ENCODE measurements at regions not wholly inside any gene's neighbourhood (a gene's known extent, or its start where the extent isn't known, plus 50 kb on each side); places are given as distances from the start of the nearest gene placed in this dataset.

GRCh38 chr7:27392477-27392876 is 149.9 kb downstream of the EVX1 start:
- H3K4me1 Mint-ChIP-seq = peaks cover 33% of the 10 kb centered on the region
- no peak for DNase-seq
- no peak overlapping the region for H3K27ac Mint-ChIP-seq
- no peak overlapping the region for H3K4me3 Mint-ChIP-seq
- TF ChIP-seq CTCF (IDR thresholded peaks at IDR 0.05) = no peak
- H3K36me3 Mint-ChIP-seq (ENCODE audit: low read depth) = no peaks in the 10 kb centered on the region
- H3K27me3 Mint-ChIP-seq (ENCODE audit: low read depth, poor library complexity) = peaks cover 21% of the 10 kb centered on the region
- peaks cover 15% of the 10 kb centered on the region for H3K9me3 Mint-ChIP-seq

DNA sequence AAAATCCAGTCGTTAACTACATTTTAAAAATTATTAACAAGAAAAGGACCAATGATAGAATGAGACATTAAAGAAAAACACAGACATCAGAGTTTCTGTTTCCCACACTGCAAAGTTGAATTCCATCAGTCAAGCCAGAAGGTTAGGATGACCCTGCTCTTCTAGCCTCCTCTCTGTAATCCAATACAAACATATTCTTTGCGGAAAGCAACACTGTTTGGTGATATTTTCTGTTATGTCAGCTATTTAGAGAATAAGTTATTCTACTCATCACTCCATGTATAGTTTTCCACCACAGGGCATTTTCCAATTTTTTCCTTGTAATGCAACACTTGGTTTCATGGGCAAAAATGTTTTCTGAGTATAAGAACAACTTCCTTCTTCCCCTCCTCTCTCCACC is 152.3 kb downstream of the EVX1 start:
- Mint-ChIP-seq H3K36me3 (ENCODE audit: low read depth) (no peaks in the 10 kb centered on the region), H3K27ac (no peak overlapping the region), H3K9me3 (peaks cover 15% of the 10 kb centered on the region), H3K4me1 (peaks cover 29% of the 10 kb centered on the region), H3K4me3 (no peak overlapping the region), H3K27me3 (ENCODE audit: low read depth, poor library complexity) (peaks cover 21% of the 10 kb centered on the region)
- TF ChIP-seq CTCF (IDR thresholded peaks at IDR 0.05) = no peak
- no peak for DNase-seq

DNA sequence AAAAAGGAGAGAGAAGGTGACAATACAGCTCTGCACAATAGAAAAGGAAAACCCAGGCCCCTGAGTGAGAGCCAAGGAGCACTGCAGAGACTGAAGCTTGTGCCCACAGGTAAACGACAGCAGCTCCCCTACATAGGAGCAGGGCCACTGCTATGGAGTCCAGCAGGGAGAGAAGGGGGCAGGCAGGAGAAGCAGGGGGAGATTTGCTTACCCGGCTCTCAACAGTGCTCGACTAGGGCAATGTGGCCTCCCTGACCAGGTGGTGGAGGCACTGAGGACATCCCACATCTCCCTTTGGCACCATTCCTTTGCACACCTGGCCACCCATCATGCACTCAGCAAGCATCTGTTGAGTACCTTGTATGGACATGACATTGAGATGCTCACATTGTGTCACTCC is 153.0 kb downstream of the EVX1 start:
- Mint-ChIP-seq H3K4me3 (no peak overlapping the region), H3K27me3 (ENCODE audit: low read depth, poor library complexity) (peaks cover 21% of the 10 kb centered on the region), H3K4me1 (peaks cover 33% of the 10 kb centered on the region), H3K27ac (no peak overlapping the region), H3K9me3 (peaks cover 15% of the 10 kb centered on the region), H3K36me3 (ENCODE audit: low read depth) (no peaks in the 10 kb centered on the region)
- DNase-seq = no peak
- TF ChIP-seq CTCF (IDR thresholded peaks at IDR 0.05) = no peak

DNA sequence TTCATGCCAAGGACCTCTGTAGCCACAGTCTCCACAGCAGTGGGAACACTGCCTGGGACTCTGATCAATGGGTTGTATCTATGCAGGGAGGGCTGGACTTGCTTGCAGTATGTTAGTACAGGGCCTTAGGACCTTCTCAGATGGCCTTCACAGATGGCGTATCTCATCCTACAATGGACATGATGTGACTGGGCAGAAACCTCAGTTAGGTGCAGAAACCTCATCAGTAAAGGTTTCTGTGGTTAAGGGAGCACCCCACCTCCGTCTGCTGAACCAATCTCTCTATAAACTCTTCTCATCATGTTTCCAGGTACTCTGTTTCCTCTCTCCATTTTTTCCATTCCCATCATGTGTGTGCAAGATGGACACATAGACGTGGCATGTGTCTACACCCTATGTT is 154.9 kb downstream of the EVX1 start:
- Mint-ChIP-seq H3K4me3 (no peak overlapping the region), H3K27me3 (ENCODE audit: low read depth, poor library complexity) (peaks cover 23% of the 10 kb centered on the region), H3K9me3 (peaks cover 18% of the 10 kb centered on the region), H3K27ac (no peak overlapping the region), H3K36me3 (ENCODE audit: low read depth) (no peaks in the 10 kb centered on the region), H3K4me1 (peaks cover 28% of the 10 kb centered on the region)
- DNase-seq = no peak
- no peak for TF ChIP-seq CTCF (IDR thresholded peaks at IDR 0.05)

DNA sequence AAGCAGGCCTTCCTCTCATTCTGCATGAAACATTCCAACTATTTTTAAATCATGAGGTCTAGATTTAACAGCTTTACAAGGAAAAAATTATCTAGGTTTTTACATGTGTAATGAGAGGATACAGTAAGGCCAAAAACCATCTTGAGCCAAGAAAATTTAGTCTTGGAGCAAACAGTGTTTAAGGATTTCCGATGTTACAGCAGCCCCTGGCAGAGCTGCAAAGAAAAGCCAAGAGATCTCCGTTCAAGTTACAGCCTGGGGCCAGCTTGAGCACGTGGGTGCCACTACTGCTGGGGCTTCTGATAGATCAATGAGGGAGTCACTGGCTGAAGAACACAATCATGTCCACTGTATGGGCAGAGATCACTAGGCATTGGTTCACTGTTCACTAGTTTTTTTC is 156.2 kb downstream of the EVX1 start:
- Mint-ChIP-seq H3K9me3 (peaks cover 8% of the 10 kb centered on the region), H3K36me3 (ENCODE audit: low read depth) (no peaks in the 10 kb centered on the region), H3K4me1 (peaks cover 28% of the 10 kb centered on the region), H3K27me3 (ENCODE audit: low read depth, poor library complexity) (peaks cover 19% of the 10 kb centered on the region), H3K27ac (no peak overlapping the region), H3K4me3 (no peak overlapping the region)
- DNase-seq = no peak
- TF ChIP-seq CTCF (IDR thresholded peaks at IDR 0.05) = no peak

GRCh38 chr7:27399791-27400567 is 157.4 kb downstream of the EVX1 start:
- TF ChIP-seq CTCF (IDR thresholded peaks at IDR 0.05) = no peak
- H3K36me3 Mint-ChIP-seq (ENCODE audit: low read depth) = no peaks in the 10 kb centered on the region
- H3K9me3 Mint-ChIP-seq = peaks cover 9% of the 10 kb centered on the region
- peak overlapping the region; percentile 25 for H3K27ac Mint-ChIP-seq
- H3K4me3 Mint-ChIP-seq = no peak overlapping the region
- peaks cover 10% of the 10 kb centered on the region for H3K27me3 Mint-ChIP-seq (ENCODE audit: low read depth, poor library complexity)
- DNase-seq = no peak
- peaks cover 28% of the 10 kb centered on the region for H3K4me1 Mint-ChIP-seq
